ENCODE measurements at regions not wholly inside any gene's neighbourhood (a gene's known extent, or its start where the extent isn't known, plus 50 kb on each side); places are given as distances from the start of the nearest gene placed in this dataset.

DNA sequence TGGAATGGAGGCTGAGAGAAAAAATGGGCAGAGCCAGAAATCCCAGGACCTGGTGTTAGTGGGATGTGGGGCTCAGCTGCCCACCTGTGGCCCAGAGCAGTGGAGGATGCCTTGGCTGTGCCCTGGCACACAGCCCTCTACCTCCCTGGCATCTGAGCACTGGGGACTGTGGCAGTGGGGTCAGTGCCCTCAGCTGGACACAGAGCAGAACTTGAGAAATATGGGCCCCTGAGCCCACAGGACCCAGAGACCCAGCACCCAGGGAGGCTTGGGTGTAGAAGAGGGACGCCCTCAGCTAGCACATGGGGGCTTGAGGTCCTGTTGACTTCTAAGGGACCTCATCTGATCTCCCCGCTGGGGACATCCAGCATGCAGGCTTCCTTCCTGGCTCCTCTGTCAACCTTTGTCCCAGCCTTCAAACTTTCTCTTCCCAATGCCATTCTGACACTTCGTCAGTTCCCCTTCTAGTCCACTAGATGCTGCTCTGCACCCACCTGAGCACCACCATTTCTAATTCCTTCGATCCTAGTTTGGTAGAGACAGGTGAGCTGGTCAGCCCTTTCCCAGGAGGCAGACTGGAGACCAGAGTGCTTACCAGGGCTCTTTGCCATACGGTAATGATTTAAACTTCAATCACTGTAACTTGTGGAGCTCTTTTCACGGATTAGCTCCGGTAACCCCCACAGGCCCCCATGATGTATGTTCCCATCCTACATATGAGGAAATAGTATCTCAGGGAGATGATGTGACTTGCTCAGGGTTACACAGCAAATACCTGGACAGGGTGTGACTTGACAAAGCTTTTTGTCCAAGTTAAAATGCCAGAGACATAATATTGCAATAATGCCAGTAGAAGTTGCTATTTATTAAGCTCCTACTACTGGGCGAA, 143.7 kb downstream of the ASCL4 start:
- TF ChIP-seq, protein P1, sequence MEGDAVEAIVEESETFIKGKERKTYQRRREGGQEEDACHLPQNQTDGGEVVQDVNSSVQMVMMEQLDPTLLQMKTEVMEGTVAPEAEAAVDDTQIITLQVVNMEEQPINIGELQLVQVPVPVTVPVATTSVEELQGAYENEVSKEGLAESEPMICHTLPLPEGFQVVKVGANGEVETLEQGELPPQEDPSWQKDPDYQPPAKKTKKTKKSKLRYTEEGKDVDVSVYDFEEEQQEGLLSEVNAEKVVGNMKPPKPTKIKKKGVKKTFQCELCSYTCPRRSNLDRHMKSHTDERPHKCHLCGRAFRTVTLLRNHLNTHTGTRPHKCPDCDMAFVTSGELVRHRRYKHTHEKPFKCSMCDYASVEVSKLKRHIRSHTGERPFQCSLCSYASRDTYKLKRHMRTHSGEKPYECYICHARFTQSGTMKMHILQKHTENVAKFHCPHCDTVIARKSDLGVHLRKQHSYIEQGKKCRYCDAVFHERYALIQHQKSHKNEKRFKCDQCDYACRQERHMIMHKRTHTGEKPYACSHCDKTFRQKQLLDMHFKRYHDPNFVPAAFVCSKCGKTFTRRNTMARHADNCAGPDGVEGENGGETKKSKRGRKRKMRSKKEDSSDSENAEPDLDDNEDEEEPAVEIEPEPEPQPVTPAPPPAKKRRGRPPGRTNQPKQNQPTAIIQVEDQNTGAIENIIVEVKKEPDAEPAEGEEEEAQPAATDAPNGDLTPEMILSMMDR (IDR thresholded peaks at IDR 0.05; ENCODE audit: partially characterized antibody, unreplicated experiment), result peak; percentile 57
- Mint-ChIP-seq H3K27ac (ENCODE audit: unreplicated experiment) (no peak overlapping the region), H3K27me3 (ENCODE audit: unreplicated experiment) (peaks cover 6% of the 10 kb centered on the region), H3K36me3 (ENCODE audit: unreplicated experiment) (no peaks in the 10 kb centered on the region), H3K4me1 (ENCODE audit: low read depth, unreplicated experiment) (no peaks in the 10 kb centered on the region), H3K9me3 (ENCODE audit: unreplicated experiment) (no peaks in the 10 kb centered on the region), H3K4me3 (ENCODE audit: unreplicated experiment) (no peak overlapping the region)
- no peak for DNase-seq

DNA sequence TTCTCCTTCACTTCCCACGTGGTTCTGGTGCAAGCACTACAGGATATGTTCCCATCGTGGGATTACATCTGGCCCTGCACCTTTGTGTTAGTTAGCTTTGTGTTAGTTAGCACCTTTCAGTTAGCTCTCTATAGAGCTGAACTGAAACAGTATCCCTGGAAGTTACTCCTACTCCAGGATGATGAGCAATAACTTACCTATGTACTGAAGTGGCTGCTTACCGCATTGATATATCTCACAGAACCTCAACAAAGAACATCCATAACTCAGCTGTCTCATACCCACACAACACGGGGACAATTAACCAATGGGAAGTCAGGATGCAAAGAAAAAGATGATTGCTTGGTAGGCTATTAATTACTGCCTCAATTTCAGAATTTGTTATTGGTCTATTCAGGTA, 146.6 kb downstream of the ASCL4 start:
- Mint-ChIP-seq H3K36me3 (ENCODE audit: unreplicated experiment) (no peaks in the 10 kb centered on the region), H3K27me3 (ENCODE audit: unreplicated experiment) (no peaks in the 10 kb centered on the region), H3K4me3 (ENCODE audit: unreplicated experiment) (no peak overlapping the region), H3K27ac (ENCODE audit: unreplicated experiment) (no peak overlapping the region), H3K4me1 (ENCODE audit: low read depth, unreplicated experiment) (no peaks in the 10 kb centered on the region), H3K9me3 (ENCODE audit: unreplicated experiment) (no peaks in the 10 kb centered on the region)
- no peak for DNase-seq
- TF ChIP-seq, protein P1 (IDR thresholded peaks at IDR 0.05; ENCODE audit: partially characterized antibody, unreplicated experiment), result no peak

DNA sequence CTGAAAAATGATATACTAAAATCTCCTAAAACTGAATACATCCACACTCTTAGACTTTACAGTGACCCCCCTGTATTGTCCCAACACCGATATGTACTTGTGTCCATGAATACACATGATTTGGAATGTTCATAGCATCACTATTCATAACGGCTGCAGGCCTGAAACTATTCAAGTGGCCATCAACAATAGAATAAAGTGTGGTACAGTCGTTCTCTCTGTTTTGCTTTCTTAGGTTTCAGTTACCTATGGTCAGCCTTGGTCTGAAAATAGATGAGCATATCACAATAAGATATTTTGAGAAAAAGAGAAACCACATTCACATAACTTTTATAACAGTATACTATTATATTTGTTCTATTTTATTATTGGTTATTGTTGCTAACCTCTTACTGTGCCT, 150.6 kb downstream of the ASCL4 start:
- H3K4me3 Mint-ChIP-seq (ENCODE audit: unreplicated experiment), result no peak overlapping the region
- no peaks in the 10 kb centered on the region for H3K4me1 Mint-ChIP-seq (ENCODE audit: low read depth, unreplicated experiment)
- no peaks in the 10 kb centered on the region for H3K36me3 Mint-ChIP-seq (ENCODE audit: unreplicated experiment)
- H3K27me3 Mint-ChIP-seq (ENCODE audit: unreplicated experiment), result peaks cover 2% of the 10 kb centered on the region
- TF ChIP-seq, protein P1 (IDR thresholded peaks at IDR 0.05; ENCODE audit: partially characterized antibody, unreplicated experiment), result no peak
- DNase-seq, result no peak
- H3K27ac Mint-ChIP-seq (ENCODE audit: unreplicated experiment), result no peak overlapping the region
- no peaks in the 10 kb centered on the region for H3K9me3 Mint-ChIP-seq (ENCODE audit: unreplicated experiment)

- no peak overlapping the region for H3K27ac Mint-ChIP-seq (ENCODE audit: unreplicated experiment)
- H3K4me1 Mint-ChIP-seq (ENCODE audit: low read depth, unreplicated experiment), result no peaks in the 10 kb centered on the region
- no peak for DNase-seq
- no peaks in the 10 kb centered on the region for H3K9me3 Mint-ChIP-seq (ENCODE audit: unreplicated experiment)
- H3K36me3 Mint-ChIP-seq (ENCODE audit: unreplicated experiment), result no peaks in the 10 kb centered on the region
- TF ChIP-seq, protein P1 (IDR thresholded peaks at IDR 0.05; ENCODE audit: partially characterized antibody, unreplicated experiment), result no peak
- peaks cover 2% of the 10 kb centered on the region for H3K27me3 Mint-ChIP-seq (ENCODE audit: unreplicated experiment)
- no peak overlapping the region for H3K4me3 Mint-ChIP-seq (ENCODE audit: unreplicated experiment)
These were observed 154.9 kb downstream of the ASCL4 start for GRCh38 chr12:107929436-107929835.

GRCh38 chr12:107931761-107932160, 157.3 kb downstream of the ASCL4 start:
- H3K4me3 Mint-ChIP-seq (ENCODE audit: unreplicated experiment), result peak overlapping the region; percentile 53
- DNase-seq, result no peak
- no peaks in the 10 kb centered on the region for H3K36me3 Mint-ChIP-seq (ENCODE audit: unreplicated experiment)
- H3K9me3 Mint-ChIP-seq (ENCODE audit: unreplicated experiment), result no peaks in the 10 kb centered on the region
- H3K27me3 Mint-ChIP-seq (ENCODE audit: unreplicated experiment), result peaks cover 5% of the 10 kb centered on the region
- H3K4me1 Mint-ChIP-seq (ENCODE audit: low read depth, unreplicated experiment), result no peaks in the 10 kb centered on the region
- no peak overlapping the region for H3K27ac Mint-ChIP-seq (ENCODE audit: unreplicated experiment)
- TF ChIP-seq, protein P1 (IDR thresholded peaks at IDR 0.05; ENCODE audit: partially characterized antibody, unreplicated experiment), result no peak

Data from glutamatergic neuron (in vitro differentiated cells).